Adrenal gland (tissue), 9 donors: ENCODE measurements at regions not wholly inside any gene's neighbourhood (a gene's known extent, or its start where the extent isn't known, plus 50 kb on each side); places are given as distances from the start of the nearest gene placed in this dataset.

Source experiments
- DNase-seq, 7 donors: peaks; one replicate each; pipeline ENCODE4 v3.0.0-alpha.2; 2019 to 2020
- H3K27ac ChIP-seq, 5 donors: fragments of 200-600 bp; sonication (generic) in 4 of 5; 1 replicate in 3 of 5; 2 replicates in 2 of 5; pipeline versions ENCODE4 v1.5.1 to v1.8.0; 2016 to 2020; ENCODE audit warnings: mild to moderate bottlenecking in 1 of 5
- H3K27me3 ChIP-seq: fragments of 200-600 bp; 2 replicates; pipeline ENCODE4 v1.8.0; 2021
- H3K36me3 ChIP-seq, 2 donors: fragments of 200-600 bp; replicated peaks in 1 of 2; 1 replicate in 1 of 2; 2 replicates in 1 of 2; pipeline versions ENCODE4 v1.5.1 to v1.8.0; 2018 to 2022
- H3K4me1 ChIP-seq, 2 donors: fragments of 200-600 bp; replicated peaks in 1 of 2; 1 replicate in 1 of 2; 2 replicates in 1 of 2; pipeline versions ENCODE4 v1.5.1 to v1.8.0; 2018 to 2021
- H3K4me3 ChIP-seq, 4 donors: fragments of 200-600 bp; sonication (generic) in 3 of 4; one replicate each; pipeline ENCODE4 v1.5.1; 2016 to 2018
- H3K9me3 ChIP-seq, 3 donors: fragments of 200-600 bp; sonication (generic) in 1 of 3; replicated peaks in 1 of 3; 1 replicate in 2 of 3; 2 replicates in 1 of 3; pipeline versions ENCODE4 v1.5.1 to v1.8.0; 2016 to 2021
- CTCF ChIP-seq, 6 experiments: fragments of 450-650 bp in 4 of 6; fragments of 200-600 bp in 2 of 6; sonication (generic) in 1 of 6; IDR thresholded peaks; 1 replicate in 5 of 6; 2 replicates in 1 of 6; pipeline versions ENCODE4 v1.5.1 to v1.8.0; 2016 to 2021; ENCODE audit warnings: antibody characterized with exemption in 6 of 6, mild to moderate bottlenecking in 2 of 6, moderate library complexity in 1 of 6
- POLR2A ChIP-seq, 2 donors: fragments of 450-650 bp; IDR thresholded peaks; one replicate each; pipeline ENCODE4 v1.6.1; 2017; ENCODE audit warnings: antibody characterized with exemption in 2 of 2, mild to moderate bottlenecking in 2 of 2, moderate library complexity in 1 of 2
- WGBS, 4 donors: extraction: QIAGEN DNeasy Blood & Tissue Kit in 2 of 4; methylation state at CpG; one replicate each; pipeline versions ENCODE4 v1.1.5 to v1.1.7; 2013 to 2017; 5-methylcytosine and 5-hydroxymethylcytosine counted together
- intact Hi-C, 2 donors: fragments of 100-400 bp; cut with DNase I; formaldehyde crosslinking; loops; one replicate each; pipeline versions ENCODE4 v1.14.1 to v1.15.0; 2022 to 2023
- donor health status: healthy with polysubstance abuse.
- donor health status: Bipolar disorder and iron deficiency.
- donor health status: DM: yes; HTN: yes; CAD: no.
- donor health status: DM: no; HTN: no; CAD: no.
- donor health status: DM: no; HTN: no; CAD: no.

- no peaks in the 10 kb centered on the region for H3K9me3 ChIP-seq
- DNase-seq: no peak
- H3K4me3 ChIP-seq: no peak overlapping the region
- H3K36me3 ChIP-seq: no peaks in the 10 kb centered on the region
- H3K27me3 ChIP-seq: no peaks in the 10 kb centered on the region
- no peak overlapping the region for H3K27ac ChIP-seq
- intact Hi-C loops: no loop called here
- TF ChIP-seq CTCF (IDR thresholded peaks at IDR 0.05): no peak
- no peak for TF ChIP-seq POLR2A (IDR thresholded peaks at IDR 0.05)
- no peaks in the 10 kb centered on the region for H3K4me1 ChIP-seq
Observed at GRCh38 chr20:11445891-11446290, 471.8 kb upstream of the BTBD3 start.

GRCh38 chr20:11447371-11448100, 470.2 kb upstream of the BTBD3 start:
- no peaks in the 10 kb centered on the region for H3K27me3 ChIP-seq
- no peak overlapping the region for H3K4me3 ChIP-seq
- no peaks in the 10 kb centered on the region for H3K4me1 ChIP-seq
- TF ChIP-seq CTCF (IDR thresholded peaks at IDR 0.05): no peak
- no peak for TF ChIP-seq POLR2A (IDR thresholded peaks at IDR 0.05)
- intact Hi-C loops: no loop called here
- no peak for DNase-seq
- no peak overlapping the region for H3K27ac ChIP-seq
- WGBS, 4 donors: 25 to 49% (median 36%) methylated on average over 2 to 5 of the region's 5 CpGs
- H3K9me3 ChIP-seq: no peaks in the 10 kb centered on the region
- H3K36me3 ChIP-seq: no peaks in the 10 kb centered on the region

- no peak overlapping the region for H3K4me3 ChIP-seq
- intact Hi-C loops: no loop called here
- no peaks in the 10 kb centered on the region for H3K4me1 ChIP-seq
- no peak for TF ChIP-seq CTCF (IDR thresholded peaks at IDR 0.05)
- no peak for TF ChIP-seq POLR2A (IDR thresholded peaks at IDR 0.05)
- H3K27ac ChIP-seq: no peak overlapping the region
- WGBS, 4 donors: 73 to 88% (median 80%) methylated on average over 4 of the region's 4 CpGs
- no peaks in the 10 kb centered on the region for H3K27me3 ChIP-seq
- no peaks in the 10 kb centered on the region for H3K9me3 ChIP-seq
- H3K36me3 ChIP-seq: no peaks in the 10 kb centered on the region
- no peak for DNase-seq
Observed at GRCh38 chr20:11448554-11448953, 469.1 kb upstream of the BTBD3 start.

- Histone ChIP-seq H3K27ac (no peak overlapping the region), H3K27me3 (no peaks in the 10 kb centered on the region), H3K9me3 (no peaks in the 10 kb centered on the region), H3K36me3 (no peaks in the 10 kb centered on the region), H3K4me3 (no peak overlapping the region), H3K4me1 (no peaks in the 10 kb centered on the region)
- WGBS, 4 donors: 34 to 37% (median 36%) methylated on average over 7 of the region's 7 CpGs
- no peak for DNase-seq
- intact Hi-C loops: no loop called here
- TF ChIP-seq CTCF (IDR thresholded peaks at IDR 0.05): no peak
- TF ChIP-seq POLR2A (IDR thresholded peaks at IDR 0.05): no peak
Observed at GRCh38 chr20:11451793-11452291, 465.9 kb upstream of the BTBD3 start.
